Ectodermal cell (in vitro differentiated cells): ENCODE measurements at regions not wholly inside any gene's neighbourhood (a gene's known extent, or its start where the extent isn't known, plus 50 kb on each side); places are given as distances from the start of the nearest gene placed in this dataset.
"Not testable (repeated sequence)": the region's sequence is repeated elsewhere in the genome, so short reads cannot be mapped to it uniquely, and the experiment has no call there.

Experiments used
- H3K27ac ChIP-seq: 2 replicates; pipeline ENCODE4 v1.7.0; 2013; ENCODE audit warnings: mild to moderate bottlenecking, low read depth, low read length; ENCODE audit not compliant: insufficient read depth, poor library complexity, severe bottlenecking
- H3K27me3 ChIP-seq: 2 replicates; pipeline ENCODE4 v1.7.0; 2013; ENCODE audit warnings: mild to moderate bottlenecking, low read length; ENCODE audit not compliant: insufficient read depth, control insufficient read depth, poor library complexity, severe bottlenecking
- H3K36me3 ChIP-seq: one replicate; pipeline ENCODE4 v1.7.0; 2013; ENCODE audit warnings: low read length; ENCODE audit not compliant: control insufficient read depth, insufficient read depth
- H3K4me1 ChIP-seq: one replicate; pipeline ENCODE4 v1.7.0; 2013; ENCODE audit warnings: low read length; ENCODE audit not compliant: control insufficient read depth, insufficient read depth
- H3K4me3 ChIP-seq: 2 replicates; pipeline ENCODE4 v1.7.0; 2013; ENCODE audit warnings: low read depth, low read length, control low read depth; ENCODE audit not compliant: insufficient read depth
- H3K9me3 ChIP-seq: 2 replicates; pipeline ENCODE4 v1.7.0; 2013; ENCODE audit warnings: mild to moderate bottlenecking, low read length, moderate library complexity; ENCODE audit not compliant: control insufficient read depth
- WGBS, 2 experiments: methylation state at CpG; one replicate each; pipeline ENCODE4 v1.1.7; 2013; ENCODE audit warnings: missing lambda C conversion rate in 2 of 2; 5-methylcytosine and 5-hydroxymethylcytosine counted together

DNA sequence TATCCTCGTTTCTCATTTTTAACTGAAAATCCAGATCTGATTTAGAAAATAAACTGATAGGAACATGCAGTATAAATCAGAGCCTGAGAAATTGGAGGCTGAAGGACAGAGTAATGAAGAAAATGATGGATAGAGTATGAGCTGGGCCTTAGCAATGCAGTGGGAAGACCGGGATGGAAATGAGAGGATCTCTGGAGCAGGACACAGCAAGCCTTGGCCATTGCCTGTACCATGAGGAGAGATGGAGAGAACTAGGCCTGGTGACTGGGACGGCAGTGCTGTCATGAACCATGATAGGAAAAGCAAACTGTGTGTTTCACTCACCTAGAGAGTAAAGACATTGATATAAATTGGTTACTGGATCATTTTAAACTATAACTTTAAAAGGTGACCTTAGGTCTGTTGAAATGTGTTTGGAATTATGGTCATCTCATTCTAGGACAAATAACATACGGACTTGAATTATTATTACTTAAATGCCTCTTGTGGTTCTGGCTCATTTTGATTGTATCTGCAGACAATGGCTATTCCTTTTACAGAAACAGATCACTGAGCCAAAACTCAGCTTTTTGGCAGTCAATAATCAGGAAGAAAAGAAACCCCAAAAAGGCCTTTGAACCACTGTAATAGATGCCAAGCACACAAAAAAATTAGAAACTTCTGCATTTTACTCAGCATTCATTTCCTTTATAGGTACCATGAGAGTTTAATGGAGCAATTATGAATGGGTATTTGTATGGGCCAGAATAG is 251.9 kb upstream of the PRKD1 start:
- 95 to 97% methylated on average over 1 to 3 of the region's 4 CpGs for WGBS, 2 experiments
- H3K4me3 ChIP-seq: no peak overlapping the region
- no peaks in the 10 kb centered on the region for H3K4me1 ChIP-seq
- no peaks in the 10 kb centered on the region for H3K36me3 ChIP-seq
- H3K9me3 ChIP-seq: no peaks in the 10 kb centered on the region
- H3K27me3 ChIP-seq: no peaks in the 10 kb centered on the region
- H3K27ac ChIP-seq: no peak overlapping the region

DNA sequence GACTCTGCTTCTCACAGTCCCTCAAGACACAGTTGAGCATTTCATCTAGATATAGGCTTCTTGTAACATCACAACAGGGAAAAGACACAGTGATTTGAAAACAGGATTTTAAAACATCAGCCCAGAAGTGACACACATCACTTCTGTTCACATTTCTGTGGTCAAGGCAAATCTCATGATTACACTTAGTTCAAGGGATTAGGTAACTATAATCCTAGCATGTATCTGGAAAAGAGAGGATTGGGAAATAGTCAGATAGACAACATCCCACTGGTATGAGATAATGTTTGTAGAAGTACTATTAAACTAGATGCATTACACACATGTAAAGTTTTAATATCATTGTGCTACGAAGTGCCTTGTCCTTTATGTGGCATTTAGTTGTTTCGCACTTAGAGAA is 252.6 kb upstream of the PRKD1 start:
- Histone ChIP-seq H3K4me3 (no peak overlapping the region), H3K36me3 (no peaks in the 10 kb centered on the region), H3K27me3 (no peaks in the 10 kb centered on the region), H3K27ac (no peak overlapping the region), H3K4me1 (no peaks in the 10 kb centered on the region), H3K9me3 (no peaks in the 10 kb centered on the region)
- 47 to 50% methylated on average over 2 of the region's 2 CpGs for WGBS, 2 experiments

DNA sequence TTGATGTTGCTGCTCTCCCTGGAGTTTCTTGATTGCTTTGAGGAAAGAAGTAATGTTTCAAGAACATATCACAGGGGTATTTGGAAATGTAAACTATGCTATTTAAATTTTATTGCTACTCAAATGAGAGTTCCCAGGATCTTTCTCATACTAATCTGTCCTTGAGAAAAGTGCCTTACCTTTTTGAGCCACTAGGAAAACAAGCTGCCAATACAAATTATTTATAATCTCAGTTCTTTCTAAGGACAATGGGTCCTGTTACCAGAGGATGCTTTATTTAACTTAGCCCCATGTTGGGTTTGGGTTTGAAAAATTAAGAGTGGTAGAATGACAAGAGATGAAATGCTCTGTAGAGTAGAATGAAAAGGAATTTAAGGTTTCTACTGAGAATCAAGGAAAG is 258.2 kb upstream of the PRKD1 start:
- no peaks in the 10 kb centered on the region for H3K27me3 ChIP-seq
- H3K9me3 ChIP-seq: no peaks in the 10 kb centered on the region
- H3K4me1 ChIP-seq: no peaks in the 10 kb centered on the region
- H3K36me3 ChIP-seq: no peaks in the 10 kb centered on the region
- H3K27ac ChIP-seq: no peak overlapping the region
- no peak overlapping the region for H3K4me3 ChIP-seq

DNA sequence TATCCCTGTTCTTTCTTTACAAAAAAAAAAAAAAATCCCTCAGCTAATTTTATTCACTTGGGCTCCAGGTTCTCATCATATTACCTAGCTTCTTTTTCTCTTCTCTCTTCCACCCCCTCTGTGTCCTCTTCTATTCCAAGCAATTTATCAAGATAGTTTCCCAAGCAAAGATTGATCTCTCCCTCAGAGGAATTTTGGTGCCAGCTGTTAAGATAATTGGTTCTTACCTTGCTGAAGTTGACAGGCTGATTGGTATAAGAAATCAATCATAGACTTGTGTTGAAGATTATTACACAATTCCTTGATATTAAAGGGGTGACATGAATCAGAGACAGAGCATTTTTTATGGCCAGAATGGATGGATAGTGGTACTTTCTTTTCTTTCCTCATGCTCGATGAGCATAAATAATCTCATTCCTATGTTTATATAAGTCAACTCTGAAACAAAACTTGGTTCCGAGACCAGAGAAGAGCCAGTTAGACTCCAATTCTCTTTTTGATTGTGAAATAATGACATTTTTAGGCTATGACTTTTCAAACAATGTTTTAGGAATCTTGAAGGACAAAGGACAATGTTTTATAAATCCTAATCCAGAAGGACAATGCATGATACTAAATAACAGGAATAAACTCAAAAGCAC is 264.1 kb upstream of the PRKD1 start:
- H3K36me3 ChIP-seq: no peaks in the 10 kb centered on the region
- H3K9me3 ChIP-seq: no peaks in the 10 kb centered on the region
- H3K4me1 ChIP-seq: no peaks in the 10 kb centered on the region
- H3K4me3 ChIP-seq: no peak overlapping the region
- no peak overlapping the region for H3K27ac ChIP-seq
- H3K27me3 ChIP-seq: no peaks in the 10 kb centered on the region
- 100% methylated on average over 1 to 2 of the region's 2 CpGs for WGBS, 2 experiments

DNA sequence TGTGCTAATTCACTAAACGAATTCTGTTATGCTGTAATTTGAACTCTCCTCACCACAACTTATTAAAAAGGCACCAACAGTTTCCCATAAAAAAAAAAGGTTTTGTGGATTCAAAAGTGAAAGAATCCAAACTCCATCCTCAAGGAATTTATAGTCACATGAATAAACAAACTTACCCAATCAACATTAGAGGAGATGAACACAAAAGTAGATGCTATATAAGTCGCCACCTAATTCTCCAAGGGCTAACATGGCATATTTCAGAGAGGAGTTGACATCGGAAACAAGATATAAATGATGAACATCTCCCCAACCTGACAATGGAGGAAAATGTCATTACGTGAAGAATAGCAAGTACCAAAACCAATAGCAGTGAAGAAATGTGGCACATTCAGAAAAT is 265.5 kb upstream of the PRKD1 start:
- no peaks in the 10 kb centered on the region for H3K36me3 ChIP-seq
- 94 to 98% methylated on average over 3 to 4 of the region's 4 CpGs for WGBS, 2 experiments
- H3K4me3 ChIP-seq: no peak overlapping the region
- no peaks in the 10 kb centered on the region for H3K9me3 ChIP-seq
- no peak overlapping the region for H3K27ac ChIP-seq
- H3K27me3 ChIP-seq: no peaks in the 10 kb centered on the region
- no peaks in the 10 kb centered on the region for H3K4me1 ChIP-seq

DNA sequence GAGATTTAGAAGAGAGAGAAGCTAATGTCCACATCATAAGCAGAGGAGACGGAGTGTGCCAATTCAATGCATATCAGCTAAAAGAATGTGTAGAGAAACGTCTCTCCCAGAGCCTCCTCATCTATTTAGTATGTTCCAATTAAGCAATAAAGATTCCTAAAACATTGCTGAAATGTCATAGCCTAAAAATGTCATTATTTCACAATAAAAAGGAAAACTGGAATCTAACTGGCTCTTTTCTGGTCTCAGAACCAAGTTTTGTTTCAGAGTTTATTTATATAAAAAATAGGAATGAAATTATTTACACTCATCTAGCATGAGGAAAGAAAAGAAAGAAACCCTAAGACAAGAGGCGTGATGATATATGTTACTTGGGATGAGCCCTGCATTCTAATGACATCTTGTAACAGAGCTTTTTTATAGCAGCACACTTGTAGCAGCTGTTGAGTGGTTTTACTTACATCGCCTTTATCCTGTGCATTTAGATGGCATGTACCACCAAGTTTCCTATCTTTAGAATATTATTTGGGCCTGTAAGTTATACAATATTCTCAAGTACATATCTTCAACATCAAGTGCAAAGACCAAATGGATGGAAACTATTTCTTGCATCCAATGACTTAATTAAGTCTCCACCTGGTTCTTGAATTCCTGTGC is 266.3 kb upstream of the PRKD1 start:
- H3K4me1 ChIP-seq: no peaks in the 10 kb centered on the region
- no peaks in the 10 kb centered on the region for H3K36me3 ChIP-seq
- no peaks in the 10 kb centered on the region for H3K27me3 ChIP-seq
- H3K9me3 ChIP-seq: no peaks in the 10 kb centered on the region
- 84 to 97% methylated on average over 3 to 4 of the region's 4 CpGs for WGBS, 2 experiments
- no peak overlapping the region for H3K4me3 ChIP-seq
- no peak overlapping the region for H3K27ac ChIP-seq

DNA sequence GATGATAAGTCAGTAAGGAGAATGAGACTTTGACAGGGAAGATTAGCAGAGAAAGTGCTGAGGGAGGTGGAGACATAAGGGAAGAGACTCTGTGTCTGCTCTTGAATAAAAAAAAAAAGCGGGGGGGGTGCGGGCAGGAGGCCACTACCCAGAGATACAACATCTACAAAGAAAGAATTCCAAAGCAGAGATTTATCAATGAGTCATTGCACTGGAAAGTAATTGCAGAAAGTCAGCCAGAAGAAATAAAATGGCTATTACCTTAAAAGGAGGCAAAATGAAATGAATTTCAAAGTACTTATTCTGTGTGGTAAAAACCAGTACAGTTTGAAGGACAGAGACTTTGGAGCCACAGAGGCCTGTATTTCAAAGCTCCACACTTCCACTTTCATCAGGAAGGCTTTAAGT is 267.1 kb upstream of the PRKD1 start:
- H3K36me3 ChIP-seq: no peaks in the 10 kb centered on the region
- no peak overlapping the region for H3K4me3 ChIP-seq
- H3K4me1 ChIP-seq: no peaks in the 10 kb centered on the region
- no peak overlapping the region for H3K27ac ChIP-seq
- H3K9me3 ChIP-seq: no peaks in the 10 kb centered on the region
- 29% methylated on average over 1 of the region's 2 CpGs; no CpG with 5 or more reads in 1 of the 2 experiments for WGBS, 2 experiments
- H3K27me3 ChIP-seq: no peaks in the 10 kb centered on the region

DNA sequence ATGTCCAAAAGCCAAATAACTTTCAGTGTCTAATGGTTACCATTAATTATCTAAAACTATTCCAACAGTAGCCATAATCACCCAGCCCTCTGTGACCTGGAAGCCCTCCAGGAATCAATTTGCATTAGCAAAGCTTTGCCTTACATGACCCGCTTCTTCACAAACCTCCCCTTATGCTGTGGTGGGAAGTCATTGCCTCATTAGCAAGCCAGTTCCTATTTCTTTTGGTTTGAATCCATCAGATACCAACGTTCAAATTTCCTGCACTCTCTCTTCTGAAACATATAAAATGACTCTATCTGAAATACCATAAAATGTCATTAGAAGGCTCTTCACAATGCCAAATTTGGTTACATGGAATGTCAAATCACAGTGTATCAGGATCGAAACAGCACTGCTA is 268.3 kb upstream of the PRKD1 start:
- Histone ChIP-seq H3K36me3 (no peaks in the 10 kb centered on the region), H3K9me3 (no peaks in the 10 kb centered on the region), H3K27ac (no peak overlapping the region), H3K27me3 (no peaks in the 10 kb centered on the region), H3K4me1 (no peaks in the 10 kb centered on the region), H3K4me3 (no peak overlapping the region)
- WGBS, 2 experiments: 52 to 56% methylated on average over 3 of the region's 3 CpGs

DNA sequence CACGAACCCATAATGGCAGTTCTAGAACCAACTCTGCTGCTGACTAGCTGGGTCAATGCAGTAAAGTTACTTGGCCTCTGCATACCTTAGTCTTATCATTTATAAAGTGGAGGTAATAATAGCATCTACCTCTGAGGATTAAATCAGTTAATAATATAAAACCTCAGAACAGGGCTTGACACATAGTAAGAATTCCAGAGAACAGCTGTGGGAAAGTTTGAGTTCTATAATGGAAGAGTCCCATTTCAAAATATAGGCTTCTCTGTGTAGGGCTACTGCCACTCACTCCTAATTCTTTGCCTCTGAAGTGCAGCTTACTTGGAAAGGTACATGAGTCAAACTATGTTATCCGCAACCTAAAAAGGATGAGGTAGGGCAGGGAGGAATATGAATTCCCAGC is 269.2 kb upstream of the PRKD1 start:
- no peaks in the 10 kb centered on the region for H3K4me1 ChIP-seq
- H3K27ac ChIP-seq: no peak overlapping the region
- H3K9me3 ChIP-seq: no peaks in the 10 kb centered on the region
- WGBS, 2 experiments: 90 to 93% methylated on average over 2 of the region's 2 CpGs
- no peak overlapping the region for H3K4me3 ChIP-seq
- H3K36me3 ChIP-seq: no peaks in the 10 kb centered on the region
- no peaks in the 10 kb centered on the region for H3K27me3 ChIP-seq

DNA sequence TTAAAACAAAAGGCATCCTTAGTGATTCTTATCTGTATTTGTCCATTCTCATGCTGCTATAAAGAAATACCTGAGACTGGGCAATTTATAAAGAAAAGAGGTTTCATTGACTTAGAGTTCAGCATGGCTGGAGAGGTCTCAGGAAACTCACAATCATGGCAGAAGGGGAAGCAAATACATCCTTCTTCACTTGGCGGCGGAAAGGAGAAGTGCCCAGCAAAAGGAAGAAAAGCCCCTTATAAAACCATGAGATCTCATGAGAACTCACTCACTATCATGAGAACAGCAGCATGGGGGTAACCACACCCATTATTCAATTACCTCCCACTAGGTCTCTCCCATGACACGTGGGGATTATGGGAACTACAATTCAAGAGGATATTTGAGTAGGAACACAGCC is 271.1 kb upstream of the PRKD1 start:
- H3K27ac ChIP-seq, H3K27me3 ChIP-seq, H3K9me3 ChIP-seq, H3K4me3 ChIP-seq, H3K36me3 ChIP-seq, H3K4me1 ChIP-seq: not testable (repeated sequence)
- WGBS, 2 experiments: 78 to 89% methylated on average over 3 of the region's 3 CpGs
